HG03064 (cell line): ENCODE measurements at regions not wholly inside any gene's neighbourhood (a gene's known extent, or its start where the extent isn't known, plus 50 kb on each side); places are given as distances from the start of the nearest gene placed in this dataset.
"Not testable (repeated sequence)": the region's sequence is repeated elsewhere in the genome, so short reads cannot be mapped to it uniquely, and the experiment has no call there.

ENCODE experiments used
- ATAC-seq: cut with Tn5 transposase; IDR thresholded peaks from one replicate; pipeline ENCODE4 v1.9.1; 2021; ENCODE audit warnings: low read depth; ENCODE audit not compliant: unreplicated experiment

- no peak for ATAC-seq
Observed at GRCh38 chr11:81246941-81247340, 1486.7 kb downstream of the FAM181B start.

- no peak for ATAC-seq
Observed at GRCh38 chr11:81245791-81246190, 1487.9 kb downstream of the FAM181B start.

GRCh38 chr11:81241672-81242275 is 1491.9 kb downstream of the FAM181B start:
- ATAC-seq: no peak

- no peak for ATAC-seq
Observed at GRCh38 chr11:81237139-81237538, 1496.5 kb downstream of the FAM181B start.

GRCh38 chr11:81227409-81227808 is 1506.3 kb downstream of the FAM181B start:
- not testable (repeated sequence) for ATAC-seq

GRCh38 chr11:81224396-81224795 is 1509.3 kb downstream of the FAM181B start:
- ATAC-seq: no peak

- no peak for ATAC-seq
Observed at GRCh38 chr11:81222491-81222890, 1511.2 kb downstream of the FAM181B start.

GRCh38 chr11:81220146-81220895 is 1513.3 kb downstream of the FAM181B start:
- no peak for ATAC-seq

- no peak for ATAC-seq
Observed at GRCh38 chr11:81219661-81220060, 1514.0 kb downstream of the FAM181B start.

- no peak for ATAC-seq
Observed at GRCh38 chr11:81218440-81218839, 1515.2 kb downstream of the FAM181B start.

GRCh38 chr11:81211050-81211449 is 1522.6 kb downstream of the FAM181B start:
- no peak for ATAC-seq

- ATAC-seq: no peak
Observed at GRCh38 chr11:81207421-81208054, 1526.1 kb downstream of the FAM181B start.

- no peak for ATAC-seq
Observed at GRCh38 chr11:81203876-81204275, 1529.8 kb downstream of the FAM181B start.

- no peak for ATAC-seq
Observed at GRCh38 chr11:81197396-81197795, 1536.3 kb downstream of the FAM181B start.

GRCh38 chr11:81192516-81192915 is 1541.1 kb downstream of the FAM181B start:
- no peak for ATAC-seq

GRCh38 chr11:81190546-81190945 is 1543.1 kb downstream of the FAM181B start:
- ATAC-seq: no peak

- ATAC-seq: not testable (repeated sequence)
Observed at GRCh38 chr11:81187033-81187432, 1546.6 kb downstream of the FAM181B start.

- ATAC-seq: no peak
Observed at GRCh38 chr11:81174646-81175330, 1558.9 kb downstream of the FAM181B start.

- ATAC-seq: no peak
Observed at GRCh38 chr11:81165164-81165563, 1568.5 kb downstream of the FAM181B start.

GRCh38 chr11:81159900-81160299 is 1573.8 kb downstream of the FAM181B start:
- ATAC-seq: no peak

- ATAC-seq: no peak
Observed at GRCh38 chr11:81135570-81135969, 1598.1 kb downstream of the FAM181B start.
